GM18907 (cell line): ENCODE measurements at regions not wholly inside any gene's neighbourhood (a gene's known extent, or its start where the extent isn't known, plus 50 kb on each side); places are given as distances from the start of the nearest gene placed in this dataset.

Source experiments
- ATAC-seq: cut with Tn5 transposase; IDR thresholded peaks from one replicate; pipeline ENCODE4 v1.9.1; 2021; ENCODE audit warnings: mild to moderate bottlenecking, moderate library complexity; ENCODE audit not compliant: unreplicated experiment

DNA sequence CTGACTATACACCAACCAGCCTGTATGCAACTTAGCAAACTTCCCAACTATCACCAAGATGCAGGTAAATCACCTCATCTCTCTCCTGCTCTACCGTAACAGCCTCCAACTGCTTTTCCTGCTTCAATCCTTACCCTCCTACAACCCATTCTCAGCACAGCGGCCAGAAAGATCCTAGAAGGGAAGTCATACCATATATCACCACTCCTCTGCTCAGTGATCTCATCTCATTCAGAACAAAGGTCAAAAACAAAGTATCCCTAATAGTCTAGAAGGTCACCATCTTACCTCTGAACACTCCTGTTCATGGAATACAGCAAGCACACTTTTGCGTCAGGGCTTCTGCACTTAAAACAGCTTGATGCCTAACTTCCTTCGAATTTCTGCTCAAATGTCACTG lies 62.2 kb upstream of the RNF38 start:
- ATAC-seq: no peak

DNA sequence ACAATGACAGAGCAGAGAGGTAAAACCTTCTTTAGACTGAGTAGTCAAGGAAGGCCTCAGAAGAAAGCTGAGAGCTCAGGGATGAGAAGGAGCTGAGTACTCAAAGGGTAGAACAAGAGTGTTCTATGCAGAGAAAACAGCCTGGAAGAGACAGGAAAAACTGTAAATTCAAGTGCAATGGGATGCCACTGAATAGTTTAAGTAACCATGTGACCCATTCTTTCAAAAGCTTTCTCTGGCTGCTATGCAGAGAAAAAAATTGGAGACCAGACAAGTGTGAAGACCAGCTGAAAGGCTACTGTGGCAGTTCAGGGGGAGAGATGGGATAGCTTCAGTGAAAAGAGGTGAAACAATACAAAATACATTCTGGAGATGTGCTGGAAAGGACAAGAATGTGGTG lies 61.3 kb upstream of the RNF38 start:
- ATAC-seq: no peak

DNA sequence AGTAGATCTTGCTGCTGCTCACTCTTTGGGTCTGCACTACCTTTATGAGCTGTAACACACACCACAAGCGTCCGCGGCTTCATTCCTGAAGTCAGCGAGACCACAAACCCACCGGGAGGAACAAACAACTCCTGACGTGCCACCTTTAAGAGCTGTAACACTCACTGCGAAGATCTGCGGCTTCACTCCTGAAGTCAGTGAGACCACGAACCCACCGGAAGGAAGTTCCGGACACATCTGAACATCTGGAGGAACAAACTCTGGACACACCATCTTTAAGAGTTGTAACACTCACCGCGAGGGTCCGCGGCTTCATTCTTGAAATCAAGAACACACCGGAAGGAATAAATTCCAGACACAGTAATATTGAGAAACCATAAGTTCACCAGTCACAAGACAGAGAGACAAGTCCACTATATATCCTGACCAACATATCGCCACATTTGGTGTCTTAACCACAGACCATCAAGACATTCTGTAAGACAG lies 58.4 kb upstream of the RNF38 start:
- peak; percentile 76 for ATAC-seq

DNA sequence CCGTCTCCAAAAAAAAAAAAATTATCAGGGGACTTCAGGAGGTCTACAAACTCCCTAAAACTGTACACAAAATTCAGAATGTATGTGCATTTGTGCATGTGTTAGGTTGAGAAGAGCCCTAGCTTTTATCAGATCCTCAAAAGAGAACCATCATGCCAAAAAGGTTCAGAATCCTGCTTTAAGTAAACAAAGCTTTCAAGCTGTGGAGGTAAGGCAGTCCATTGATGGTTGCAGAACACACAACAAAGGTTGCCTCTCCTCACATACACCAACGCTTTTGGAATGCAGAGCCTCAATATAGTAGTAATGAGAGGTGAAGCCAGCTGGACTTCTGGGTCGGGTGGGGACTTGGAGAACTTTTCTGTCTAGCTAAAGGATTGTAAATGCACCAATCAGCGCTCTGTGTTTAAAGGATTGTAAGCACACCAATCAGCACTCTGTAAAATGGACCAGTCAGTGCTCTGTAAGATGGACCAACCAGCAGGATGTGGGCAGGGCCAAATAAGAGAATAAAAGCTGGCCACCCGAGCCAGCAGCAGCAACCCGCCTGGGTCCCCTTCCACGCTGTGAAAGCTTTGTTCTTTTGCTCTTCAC lies 57.9 kb upstream of the RNF38 start:
- ATAC-seq: no peak

DNA sequence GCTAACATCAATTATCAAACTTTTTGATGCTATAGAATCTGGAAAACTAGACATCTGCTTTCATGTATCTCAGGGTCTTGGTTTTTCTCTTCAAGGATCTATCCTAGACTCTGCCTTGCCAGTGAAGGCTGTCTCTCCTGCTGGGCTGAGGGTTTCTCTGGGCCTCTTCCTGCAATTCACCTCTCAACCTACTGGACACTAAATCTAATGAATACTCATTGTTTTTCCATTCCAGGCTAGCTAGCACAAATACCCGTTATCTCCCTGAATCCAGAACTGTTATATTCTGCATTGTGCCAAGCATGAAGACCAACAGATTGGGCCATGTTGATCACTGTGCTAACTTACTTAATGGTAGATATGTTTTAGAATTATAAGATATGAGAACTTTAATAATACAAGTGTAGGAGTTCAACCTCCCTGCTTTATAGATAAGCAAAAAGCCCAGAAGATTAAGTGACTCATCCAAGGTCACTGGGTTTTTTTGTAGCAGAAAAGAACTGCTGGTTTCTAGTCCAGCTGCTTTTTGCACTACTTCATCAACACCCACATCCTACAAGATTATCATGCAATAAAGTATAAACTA lies 56.5 kb upstream of the RNF38 start:
- no peak for ATAC-seq

DNA sequence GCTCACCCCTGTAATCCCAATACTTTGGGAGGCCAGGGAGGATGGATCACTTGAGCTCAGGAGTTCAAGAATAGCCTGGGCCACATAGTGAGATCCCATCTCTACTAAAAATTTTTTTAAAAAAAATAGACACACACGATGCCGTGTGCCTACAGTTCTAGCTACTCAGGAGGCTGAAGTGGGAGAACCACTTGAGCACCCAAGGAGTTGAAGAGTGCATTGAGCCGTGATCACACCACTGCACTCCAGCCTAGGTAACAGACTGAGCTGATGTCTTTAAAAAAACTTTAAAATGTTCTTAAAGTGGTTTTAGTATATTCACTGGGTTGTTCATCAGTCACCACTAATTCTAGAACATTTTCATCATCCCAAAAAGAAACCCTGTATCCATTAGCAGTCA lies 51.9 kb upstream of the RNF38 start:
- no peak for ATAC-seq

DNA sequence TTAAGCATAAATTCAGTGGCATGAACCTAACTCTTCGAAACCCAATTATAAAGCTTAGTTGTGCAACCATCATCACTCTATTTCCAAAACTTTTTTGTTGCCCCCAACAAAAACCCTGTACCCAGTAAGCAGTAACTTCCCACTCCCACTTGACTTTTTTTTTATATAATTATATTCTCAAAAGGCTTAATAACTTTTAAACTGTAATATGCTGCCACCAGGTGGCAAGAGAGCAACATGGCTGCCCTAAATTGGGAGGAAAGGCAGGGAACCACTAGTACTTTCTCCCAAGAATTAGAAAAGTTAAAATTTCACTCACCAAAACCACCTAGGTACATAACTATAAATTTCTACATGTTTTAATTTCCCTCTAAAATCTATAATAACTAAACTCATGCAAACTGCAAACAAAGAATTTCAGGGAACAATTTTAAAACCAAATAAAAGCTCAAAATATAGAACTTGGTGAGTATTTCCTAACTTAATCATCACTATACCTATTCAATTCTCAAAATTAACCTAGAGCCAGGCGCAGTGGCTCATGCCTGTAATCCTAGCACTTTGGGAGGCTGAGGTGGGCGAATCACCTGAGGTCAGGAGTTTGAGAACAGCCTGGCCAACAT lies 50.2 kb upstream of the RNF38 start:
- no peak for ATAC-seq
